ACHN (cell line): ENCODE measurements at regions not wholly inside any gene's neighbourhood (a gene's known extent, or its start where the extent isn't known, plus 50 kb on each side); places are given as distances from the start of the nearest gene placed in this dataset.
A peak's percentile ranks its signal among the peaks of the same experiment; 100 is the strongest.
"Not testable (repeated sequence)": the region's sequence is repeated elsewhere in the genome, so short reads cannot be mapped to it uniquely, and the experiment has no call there.

Source experiments
- DNase-seq: peaks from one replicate; pipeline ENCODE4 v3.0.0-alpha.2; 2015
- in situ Hi-C: cut with HindIII; loops from 2 replicates; pipeline ENCODE4 v1.10.0; 2017; ENCODE audit warnings: low sequenced_read_pairs, low pct_ligation_motif_present, low pct_unique_long_range_greater_than_20kb

GRCh38 chr11:93032580-93032979 lies 63.1 kb downstream of the MTNR1B start:
- no peak for DNase-seq
- in situ Hi-C loops, result no loop called here

GRCh38 chr11:93033093-93033492 lies 63.6 kb downstream of the MTNR1B start:
- DNase-seq, result no peak
- in situ Hi-C loops, result no loop called here

- DNase-seq, result no peak
- in situ Hi-C loops, result no loop called here
These were observed 64.7 kb downstream of the MTNR1B start for GRCh38 chr11:93034031-93034722.

GRCh38 chr11:93034723-93035039 lies 65.2 kb downstream of the MTNR1B start:
- DNase-seq, result no peak
- in situ Hi-C loops, result no loop called here

GRCh38 chr11:93038521-93038920 lies 69.1 kb downstream of the MTNR1B start:
- in situ Hi-C loops, result no loop called here
- DNase-seq, result no peak

GRCh38 chr11:93039531-93040240 lies 70.2 kb downstream of the MTNR1B start:
- no peak for DNase-seq
- in situ Hi-C loops, result no loop called here

GRCh38 chr11:93041682-93042081 lies 72.2 kb downstream of the MTNR1B start:
- DNase-seq, result no peak
- in situ Hi-C loops, result no loop called here

- in situ Hi-C loops, DNase-seq: not testable (repeated sequence)
These were observed 73.7 kb downstream of the MTNR1B start for GRCh38 chr11:93043186-93043585.

GRCh38 chr11:93049740-93050139 lies 80.3 kb downstream of the MTNR1B start:
- in situ Hi-C loops, result no loop called here
- DNase-seq, result no peak

- in situ Hi-C loops, result no loop called here
- no peak for DNase-seq
These were observed 81.7 kb downstream of the MTNR1B start for GRCh38 chr11:93051186-93051585.

GRCh38 chr11:93053864-93054263 lies 84.4 kb downstream of the MTNR1B start:
- no peak for DNase-seq
- in situ Hi-C loops, result no loop called here

- in situ Hi-C loops, result no loop called here
- DNase-seq, result no peak
These were observed 84.8 kb downstream of the MTNR1B start for GRCh38 chr11:93054279-93054678.

GRCh38 chr11:93054881-93055280 lies 85.4 kb downstream of the MTNR1B start:
- peak; percentile 77 for DNase-seq
- in situ Hi-C loops, result no loop called here

GRCh38 chr11:93059117-93059957 lies 89.9 kb downstream of the MTNR1B start:
- no peak for DNase-seq
- in situ Hi-C loops, result no loop called here

- DNase-seq, result no peak
- in situ Hi-C loops, result no loop called here
These were observed 93.6 kb downstream of the MTNR1B start for GRCh38 chr11:93063086-93063485.

GRCh38 chr11:93065074-93065674 lies 95.7 kb downstream of the MTNR1B start:
- in situ Hi-C loops, result not testable (repeated sequence)
- peak; percentile 24 for DNase-seq

GRCh38 chr11:93067881-93068390 lies 98.5 kb downstream of the MTNR1B start:
- in situ Hi-C loops, result no loop called here
- DNase-seq, result no peak

- in situ Hi-C loops, result no loop called here
- DNase-seq, result no peak
These were observed 102.9 kb downstream of the MTNR1B start for GRCh38 chr11:93072229-93072914.
